ENCODE measurements at regions not wholly inside any gene's neighbourhood (a gene's known extent, or its start where the extent isn't known, plus 50 kb on each side); places are given as distances from the start of the nearest gene placed in this dataset.

DNA sequence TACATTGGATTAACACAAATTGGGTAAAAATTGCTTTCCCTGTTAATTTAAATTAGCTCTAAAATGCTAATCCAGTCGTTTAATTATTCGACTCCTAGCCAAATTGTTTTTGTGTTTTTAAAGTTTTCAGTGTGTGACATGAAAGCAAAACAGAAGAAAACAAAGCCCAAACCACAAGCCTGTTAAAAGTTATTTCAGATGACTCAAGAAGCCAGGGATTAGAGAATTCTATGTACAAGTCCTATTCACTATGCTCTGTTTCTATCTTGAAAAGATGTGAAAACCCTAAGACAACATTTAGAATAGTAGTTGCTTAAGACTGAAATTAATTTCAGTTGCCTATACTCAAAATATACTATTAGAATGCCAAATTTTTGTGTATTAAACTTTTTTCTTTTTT is 294.8 kb upstream of the ADAMTS5 start:
- no peak for DNase-seq (ENCODE audit: extremely low read depth, low read depth)
- H3K4me3 ChIP-seq (replicated peaks; ENCODE audit: low read depth, low read length) = no peak overlapping the region
- no peak for TF ChIP-seq CTCF (IDR thresholded peaks at IDR 0.05; ENCODE audit: low read depth, low read length, missing control alignments)

GRCh38 chr21:27260728-27261127 is 293.8 kb upstream of the ADAMTS5 start:
- no peak overlapping the region for H3K4me3 ChIP-seq (replicated peaks; ENCODE audit: low read depth, low read length)
- DNase-seq (ENCODE audit: extremely low read depth, low read depth) = no peak
- no peak for TF ChIP-seq CTCF (IDR thresholded peaks at IDR 0.05; ENCODE audit: low read depth, low read length, missing control alignments)

- no peak overlapping the region for H3K4me3 ChIP-seq (replicated peaks; ENCODE audit: low read depth, low read length)
- no peak for DNase-seq (ENCODE audit: extremely low read depth, low read depth)
- TF ChIP-seq CTCF (IDR thresholded peaks at IDR 0.05; ENCODE audit: low read depth, low read length, missing control alignments) = no peak
These were observed 292.0 kb upstream of the ADAMTS5 start for GRCh38 chr21:27258742-27259448.

GRCh38 chr21:27257908-27258556 is 291.1 kb upstream of the ADAMTS5 start:
- DNase-seq (ENCODE audit: extremely low read depth, low read depth) = no peak
- no peak for TF ChIP-seq CTCF (IDR thresholded peaks at IDR 0.05; ENCODE audit: low read depth, low read length, missing control alignments)
- no peak overlapping the region for H3K4me3 ChIP-seq (replicated peaks; ENCODE audit: low read depth, low read length)

GRCh38 chr21:27257226-27257625 is 290.3 kb upstream of the ADAMTS5 start:
- H3K4me3 ChIP-seq (replicated peaks; ENCODE audit: low read depth, low read length) = no peak overlapping the region
- no peak for TF ChIP-seq CTCF (IDR thresholded peaks at IDR 0.05; ENCODE audit: low read depth, low read length, missing control alignments)
- DNase-seq (ENCODE audit: extremely low read depth, low read depth) = no peak

DNA sequence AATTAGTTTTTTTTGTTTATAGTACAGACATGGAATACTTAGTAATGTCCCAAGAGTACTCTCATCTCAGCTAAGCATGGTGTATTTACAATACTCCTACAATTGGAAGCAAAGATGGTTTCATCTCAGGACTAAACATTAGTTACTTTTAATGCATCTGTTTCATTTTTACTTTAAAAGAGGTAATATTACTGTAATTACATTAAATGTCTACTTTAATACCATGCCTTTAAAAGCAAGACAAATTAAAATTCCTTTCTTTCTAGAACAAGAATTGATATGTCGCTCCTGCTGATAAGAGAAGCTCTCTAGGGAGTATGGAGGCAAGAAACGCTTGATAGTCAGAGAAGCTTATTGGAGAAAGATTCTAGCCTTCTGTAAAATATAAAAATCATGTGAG is 284.9 kb upstream of the ADAMTS5 start:
- H3K4me3 ChIP-seq (replicated peaks; ENCODE audit: low read depth, low read length) = no peak overlapping the region
- TF ChIP-seq CTCF (IDR thresholded peaks at IDR 0.05; ENCODE audit: low read depth, low read length, missing control alignments) = no peak
- no peak for DNase-seq (ENCODE audit: extremely low read depth, low read depth)

All from HFF-Myc (cell line).